Smooth muscle cell (in vitro differentiated cells): ENCODE measurements at regions not wholly inside any gene's neighbourhood (a gene's known extent, or its start where the extent isn't known, plus 50 kb on each side); places are given as distances from the start of the nearest gene placed in this dataset.

Experiments used
- DNase-seq: peaks from one replicate; lab custom pipeline; 2025; ENCODE audit not compliant: unreplicated experiment; lab: John Stamatoyannopoulos, UW
- H2AFZ ChIP-seq: fragments of 200-600 bp; sonication (generic); 2 replicates; pipeline ENCODE4 v1.6.0; 2016; ENCODE audit warnings: antibody characterized with exemption, low read depth, mild to moderate bottlenecking
- H3F3A ChIP-seq: fragments of 200-600 bp; sonication (generic); 2 replicates; pipeline ENCODE4 v1.6.0; 2017; ENCODE audit warnings: antibody characterized with exemption, low read depth
- H3K27ac ChIP-seq: fragments of 200-600 bp; sonication (generic); 2 replicates; pipeline ENCODE4 v1.5.1; 2016; ENCODE audit warnings: low read depth, mild to moderate bottlenecking
- H3K27me3 ChIP-seq: fragments of 200-600 bp; sonication (generic); 2 replicates; pipeline ENCODE4 v1.6.1; 2016; ENCODE audit warnings: low read depth, mild to moderate bottlenecking
- H3K36me3 ChIP-seq: fragments of 200-600 bp; sonication (generic); 2 replicates; pipeline ENCODE4 v1.5.1; 2016; ENCODE audit warnings: low read depth
- H3K4me1 ChIP-seq: fragments of 200-600 bp; sonication (generic); 2 replicates; pipeline ENCODE4 v1.5.1; 2016; ENCODE audit warnings: low read depth
- H3K4me2 ChIP-seq: fragments of 200-600 bp; sonication (generic); 2 replicates; pipeline ENCODE4 v1.6.0; 2016; ENCODE audit warnings: mild to moderate bottlenecking
- H3K4me3 ChIP-seq: fragments of 200-600 bp; sonication (generic); 2 replicates; pipeline ENCODE4 v1.5.1; 2016; ENCODE audit warnings: mild to moderate bottlenecking
- H3K79me2 ChIP-seq: fragments of 200-600 bp; sonication (generic); 2 replicates; pipeline ENCODE4 v1.6.0; 2016; ENCODE audit warnings: low read depth, mild to moderate bottlenecking
- H3K9ac ChIP-seq: fragments of 200-600 bp; sonication (generic); 2 replicates; pipeline ENCODE4 v1.6.0; 2016; ENCODE audit warnings: low read depth
- H3K9me3 ChIP-seq: fragments of 200-600 bp; sonication (generic); replicated peaks from 2 replicates; pipeline ENCODE4 v1.5.1; 2016; ENCODE audit warnings: low read depth
- H4K20me1 ChIP-seq: fragments of 200-600 bp; sonication (generic); 2 replicates; pipeline ENCODE4 v1.6.0; 2016; ENCODE audit warnings: low read depth
- WGBS: methylation state at CpG from one replicate; pipeline ENCODE4 v1.1.7; 2016; ENCODE audit warnings: low lambda C conversion rate; 5-methylcytosine and 5-hydroxymethylcytosine counted together
- TF ChIP-seq, protein P1 (sequence below): fragments of 200-600 bp; sonication (generic); IDR thresholded peaks from 2 replicates; pipeline ENCODE4 v1.5.1; 2017; ENCODE audit warnings: borderline replicate concordance, mild to moderate bottlenecking, antibody characterized with exemption; ENCODE audit not compliant: insufficient read depth, poor library complexity, severe bottlenecking

DNA sequence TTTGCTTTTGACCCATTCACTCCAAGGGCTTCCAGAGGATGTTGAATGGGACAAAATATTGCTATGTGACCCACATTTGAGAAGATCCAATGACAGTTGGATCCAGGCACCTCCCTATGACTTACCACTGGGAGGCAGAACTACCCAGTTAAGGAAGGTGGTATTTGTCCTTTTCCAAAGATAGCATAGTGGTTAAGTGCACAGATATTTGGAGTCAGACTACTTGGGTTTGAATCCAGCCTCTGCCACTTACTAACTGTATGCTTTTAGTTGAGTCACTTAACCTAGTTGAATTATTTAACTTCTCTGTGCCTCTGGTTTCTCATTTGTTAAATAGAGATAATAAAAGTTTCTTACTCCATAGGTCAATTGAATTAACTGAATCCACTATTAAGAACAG, 74.5 kb upstream of the PALM2AKAP2 start:
- no peak for DNase-seq

GRCh38 chr9:109707355-109707754, 72.6 kb upstream of the PALM2AKAP2 start:
- Histone ChIP-seq H3K9me3 (no peaks in the 10 kb centered on the region), H2AFZ (no peak overlapping the region), H3F3A (no peaks in the 10 kb centered on the region), H3K4me2 (no peak overlapping the region), H4K20me1 (no peaks in the 10 kb centered on the region), H3K79me2 (no peaks in the 10 kb centered on the region), H3K27me3 (no peaks in the 10 kb centered on the region), H3K4me3 (no peak overlapping the region), H3K9ac (no peak overlapping the region), H3K4me1 (no peaks in the 10 kb centered on the region), H3K27ac (no peak overlapping the region), H3K36me3 (no peaks in the 10 kb centered on the region)
- no peak for DNase-seq
- 89% methylated on average over 3 of the region's 3 CpGs for WGBS
- TF ChIP-seq, protein P1, sequence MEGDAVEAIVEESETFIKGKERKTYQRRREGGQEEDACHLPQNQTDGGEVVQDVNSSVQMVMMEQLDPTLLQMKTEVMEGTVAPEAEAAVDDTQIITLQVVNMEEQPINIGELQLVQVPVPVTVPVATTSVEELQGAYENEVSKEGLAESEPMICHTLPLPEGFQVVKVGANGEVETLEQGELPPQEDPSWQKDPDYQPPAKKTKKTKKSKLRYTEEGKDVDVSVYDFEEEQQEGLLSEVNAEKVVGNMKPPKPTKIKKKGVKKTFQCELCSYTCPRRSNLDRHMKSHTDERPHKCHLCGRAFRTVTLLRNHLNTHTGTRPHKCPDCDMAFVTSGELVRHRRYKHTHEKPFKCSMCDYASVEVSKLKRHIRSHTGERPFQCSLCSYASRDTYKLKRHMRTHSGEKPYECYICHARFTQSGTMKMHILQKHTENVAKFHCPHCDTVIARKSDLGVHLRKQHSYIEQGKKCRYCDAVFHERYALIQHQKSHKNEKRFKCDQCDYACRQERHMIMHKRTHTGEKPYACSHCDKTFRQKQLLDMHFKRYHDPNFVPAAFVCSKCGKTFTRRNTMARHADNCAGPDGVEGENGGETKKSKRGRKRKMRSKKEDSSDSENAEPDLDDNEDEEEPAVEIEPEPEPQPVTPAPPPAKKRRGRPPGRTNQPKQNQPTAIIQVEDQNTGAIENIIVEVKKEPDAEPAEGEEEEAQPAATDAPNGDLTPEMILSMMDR: no peak

More for the DNA sequence above, 74.5 kb upstream of the PALM2AKAP2 start:
- Histone ChIP-seq H3K9me3 (no peaks in the 10 kb centered on the region), H3K79me2 (no peaks in the 10 kb centered on the region), H3K36me3 (no peaks in the 10 kb centered on the region), H3K27ac (no peak overlapping the region), H3K4me1 (no peaks in the 10 kb centered on the region), H3K9ac (no peak overlapping the region), H3K4me2 (no peak overlapping the region), H3K4me3 (no peak overlapping the region), H3F3A (no peaks in the 10 kb centered on the region), H3K27me3 (no peaks in the 10 kb centered on the region), H4K20me1 (no peaks in the 10 kb centered on the region), H2AFZ (no peak overlapping the region)
- TF ChIP-seq, protein P1: no peak

DNA sequence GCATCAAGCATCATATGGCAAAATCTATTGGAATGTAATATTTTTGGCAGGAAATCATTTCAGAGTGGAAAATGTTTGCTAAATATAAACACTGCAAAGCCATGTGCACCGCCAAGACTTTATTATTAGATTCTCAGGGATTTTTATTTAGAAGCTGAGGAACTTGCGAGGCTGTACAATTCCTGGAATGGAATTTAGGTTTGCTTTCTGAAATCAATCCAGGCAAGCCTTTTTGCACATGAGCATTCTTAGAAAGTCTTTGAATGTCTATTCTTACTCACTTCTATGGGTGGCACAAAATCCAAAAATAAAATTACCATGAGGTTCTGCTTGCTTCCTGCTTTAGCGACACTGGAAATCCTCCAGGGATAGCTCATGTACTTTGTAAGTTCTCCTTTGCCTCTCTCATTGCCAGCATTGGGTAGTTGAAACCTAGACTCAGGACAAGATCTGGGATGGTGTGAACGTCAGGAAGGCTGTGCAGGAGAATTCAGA, 71.5 kb upstream of the PALM2AKAP2 start:
- TF ChIP-seq, protein P1: no peak
- Histone ChIP-seq H3K9ac (no peak overlapping the region), H3K27ac (no peak overlapping the region), H3K9me3 (no peaks in the 10 kb centered on the region), H3K79me2 (no peaks in the 10 kb centered on the region), H3K4me2 (no peak overlapping the region), H2AFZ (no peak overlapping the region), H4K20me1 (no peaks in the 10 kb centered on the region), H3K4me1 (no peaks in the 10 kb centered on the region), H3F3A (no peaks in the 10 kb centered on the region), H3K27me3 (no peaks in the 10 kb centered on the region), H3K36me3 (no peaks in the 10 kb centered on the region), H3K4me3 (no peak overlapping the region)
- 85% methylated on average over 4 of the region's 4 CpGs for WGBS
- no peak for DNase-seq

GRCh38 chr9:109709866-109710265, 70.1 kb upstream of the PALM2AKAP2 start:
- Histone ChIP-seq H3F3A (no peaks in the 10 kb centered on the region), H3K4me2 (no peak overlapping the region), H3K27ac (no peak overlapping the region), H2AFZ (no peak overlapping the region), H3K9ac (no peak overlapping the region), H3K27me3 (no peaks in the 10 kb centered on the region), H3K79me2 (no peaks in the 10 kb centered on the region), H3K4me3 (no peak overlapping the region), H4K20me1 (no peaks in the 10 kb centered on the region), H3K4me1 (no peaks in the 10 kb centered on the region), H3K9me3 (no peaks in the 10 kb centered on the region), H3K36me3 (no peaks in the 10 kb centered on the region)
- DNase-seq: no peak
- WGBS: 87% methylated on average over 3 of the region's 3 CpGs
- TF ChIP-seq, protein P1: no peak
